COLO668 (cell line): ENCODE measurements at regions not wholly inside any gene's neighbourhood (a gene's known extent, or its start where the extent isn't known, plus 50 kb on each side); places are given as distances from the start of the nearest gene placed in this dataset.

Experiments used
- DNase-seq: peaks from one replicate; lab custom pipeline; 2025; ENCODE audit not compliant: unreplicated experiment; lab: John Stamatoyannopoulos, UW

GRCh38 chr16:63230421-63231040 lies 1194.3 kb upstream of the CDH8 start:
- no peak for DNase-seq

- no peak for DNase-seq
These were observed 1192.0 kb upstream of the CDH8 start for GRCh38 chr16:63228259-63228658.

- no peak for DNase-seq
These were observed 1187.6 kb upstream of the CDH8 start for GRCh38 chr16:63223851-63224250.

- DNase-seq = no peak
These were observed 1180.6 kb upstream of the CDH8 start for GRCh38 chr16:63216696-63217423.

GRCh38 chr16:63201851-63202250 lies 1165.6 kb upstream of the CDH8 start:
- no peak for DNase-seq

- no peak for DNase-seq
These were observed 1164.7 kb upstream of the CDH8 start for GRCh38 chr16:63200940-63201339.

- DNase-seq = no peak
These were observed 1159.1 kb upstream of the CDH8 start for GRCh38 chr16:63195336-63195735.

- no peak for DNase-seq
These were observed 1156.7 kb upstream of the CDH8 start for GRCh38 chr16:63192980-63193379.

GRCh38 chr16:63188086-63188771 lies 1152.0 kb upstream of the CDH8 start:
- no peak for DNase-seq

- no peak for DNase-seq
These were observed 1151.4 kb upstream of the CDH8 start for GRCh38 chr16:63187638-63188037.

- DNase-seq = no peak
These were observed 1149.1 kb upstream of the CDH8 start for GRCh38 chr16:63185235-63185780.

GRCh38 chr16:63183743-63184142 lies 1147.5 kb upstream of the CDH8 start:
- DNase-seq = no peak

GRCh38 chr16:63175313-63175712 lies 1139.1 kb upstream of the CDH8 start:
- no peak for DNase-seq

- no peak for DNase-seq
These were observed 1138.6 kb upstream of the CDH8 start for GRCh38 chr16:63174801-63175200.

- DNase-seq = no peak
These were observed 1135.3 kb upstream of the CDH8 start for GRCh38 chr16:63171545-63171944.

- no peak for DNase-seq
These were observed 1132.9 kb upstream of the CDH8 start for GRCh38 chr16:63169100-63169499.

- DNase-seq = no peak
These were observed 1121.6 kb upstream of the CDH8 start for GRCh38 chr16:63157818-63158217.

GRCh38 chr16:63146251-63146650 lies 1110.0 kb upstream of the CDH8 start:
- DNase-seq = no peak

GRCh38 chr16:63145411-63145810 lies 1109.2 kb upstream of the CDH8 start:
- DNase-seq = no peak

- DNase-seq = no peak
These were observed 1098.8 kb upstream of the CDH8 start for GRCh38 chr16:63135069-63135468.

GRCh38 chr16:63131503-63131902 lies 1095.3 kb upstream of the CDH8 start:
- DNase-seq = no peak

GRCh38 chr16:63130942-63131341 lies 1094.7 kb upstream of the CDH8 start:
- DNase-seq = no peak
